GM18498 (cell line): ENCODE measurements at regions not wholly inside any gene's neighbourhood (a gene's known extent, or its start where the extent isn't known, plus 50 kb on each side); places are given as distances from the start of the nearest gene placed in this dataset.

Experiments
- ATAC-seq: cut with Tn5 transposase; IDR thresholded peaks from one replicate; pipeline ENCODE4 v1.9.1; 2021; ENCODE audit warnings: mild to moderate bottlenecking, moderate library complexity; ENCODE audit not compliant: unreplicated experiment

GRCh38 chr2:105652014-105652796 lies 92.5 kb upstream of the NCK2 start:
- ATAC-seq = no peak

- ATAC-seq = no peak
These were observed 95.2 kb upstream of the NCK2 start for GRCh38 chr2:105649534-105649933.

- ATAC-seq = no peak
These were observed 97.0 kb upstream of the NCK2 start for GRCh38 chr2:105647731-105648130.

GRCh38 chr2:105646774-105647076 lies 98.0 kb upstream of the NCK2 start:
- ATAC-seq = no peak

- ATAC-seq = no peak
These were observed 98.6 kb upstream of the NCK2 start for GRCh38 chr2:105645938-105646773.

GRCh38 chr2:105645031-105645937 lies 99.4 kb upstream of the NCK2 start:
- no peak for ATAC-seq

GRCh38 chr2:105644174-105644980 lies 100.3 kb upstream of the NCK2 start:
- ATAC-seq = no peak

GRCh38 chr2:105643405-105644173 lies 101.1 kb upstream of the NCK2 start:
- ATAC-seq = no peak

- ATAC-seq = no peak
These were observed 103.3 kb upstream of the NCK2 start for GRCh38 chr2:105641389-105641811.

- ATAC-seq = no peak
These were observed 104.5 kb upstream of the NCK2 start for GRCh38 chr2:105640246-105640645.

- ATAC-seq = no peak
These were observed 108.5 kb upstream of the NCK2 start for GRCh38 chr2:105636109-105636740.

- no peak for ATAC-seq
These were observed 109.1 kb upstream of the NCK2 start for GRCh38 chr2:105635564-105635963.

- ATAC-seq = no peak
These were observed 110.5 kb upstream of the NCK2 start for GRCh38 chr2:105634198-105634597.

GRCh38 chr2:105631922-105632321 lies 112.8 kb upstream of the NCK2 start:
- ATAC-seq = no peak

- ATAC-seq = no peak
These were observed 113.7 kb upstream of the NCK2 start for GRCh38 chr2:105631011-105631410.

GRCh38 chr2:105629634-105630033 lies 115.1 kb upstream of the NCK2 start:
- ATAC-seq = no peak

- no peak for ATAC-seq
These were observed 117.2 kb upstream of the NCK2 start for GRCh38 chr2:105627534-105627933.

GRCh38 chr2:105626966-105627340 lies 117.8 kb upstream of the NCK2 start:
- no peak for ATAC-seq
